Uterus (tissue), 3 donors: ENCODE measurements at regions not wholly inside any gene's neighbourhood (a gene's known extent, or its start where the extent isn't known, plus 50 kb on each side); places are given as distances from the start of the nearest gene placed in this dataset.

Experiments
- DNase-seq, 2 donors: peaks; one replicate each; pipeline ENCODE4 v3.0.0-alpha.2; 2019 to 2020
- H3K27ac ChIP-seq, 2 donors: fragments of 200-600 bp; sonication (generic); 1 replicate in 1 of 2; 2 replicates in 1 of 2; pipeline ENCODE4 v1.5.1; 2016 to 2018
- H3K27me3 ChIP-seq, 2 donors: fragments of 200-600 bp; sonication (generic); one replicate each; pipeline ENCODE4 v1.5.1; 2018 to 2019; ENCODE audit warnings: control low read depth in 1 of 2
- H3K36me3 ChIP-seq, 2 donors: fragments of 200-600 bp; sonication (generic); one replicate each; pipeline ENCODE4 v1.5.1; 2019; ENCODE audit warnings: control low read depth in 1 of 2
- H3K4me1 ChIP-seq, 2 donors: fragments of 200-600 bp; sonication (generic); one replicate each; pipeline ENCODE4 v1.5.1; 2018 to 2019; ENCODE audit warnings: control low read depth in 1 of 2
- H3K4me3 ChIP-seq, 2 donors: fragments of 200-600 bp; sonication (generic); 1 replicate in 1 of 2; 2 replicates in 1 of 2; pipeline ENCODE4 v1.5.1; 2018 to 2019; ENCODE audit warnings: mild to moderate bottlenecking in 1 of 2
- H3K9me3 ChIP-seq, 2 donors: fragments of 200-600 bp; sonication (generic); one replicate each; pipeline ENCODE4 v1.5.1; 2019; ENCODE audit warnings: control low read depth in 1 of 2
- POLR2A ChIP-seq, 2 donors: fragments of 450-650 bp; IDR thresholded peaks; one replicate each; pipeline ENCODE4 v1.6.1; 2016; ENCODE audit warnings: antibody characterized with exemption in 2 of 2, mild to moderate bottlenecking in 1 of 2, moderate library complexity in 1 of 2
- intact Hi-C: fragments of 100-400 bp; cut with DNase I; formaldehyde crosslinking; loops from one replicate; pipeline ENCODE4 v1.15.1; 2023; ENCODE audit warnings: low total_unique reads
- TF ChIP-seq, protein P1 (sequence below), 4 experiments: fragments of 200-600 bp in 2 of 4; fragments of 450-650 bp in 2 of 4; sonication (generic) in 2 of 4; IDR thresholded peaks; one replicate each; pipeline ENCODE4 v1.5.1; 2016 to 2019; ENCODE audit warnings: antibody characterized with exemption in 4 of 4, mild to moderate bottlenecking in 2 of 4, moderate library complexity in 1 of 4
- donor health status: DM: yes; HTN: yes; CAD: no.

DNA sequence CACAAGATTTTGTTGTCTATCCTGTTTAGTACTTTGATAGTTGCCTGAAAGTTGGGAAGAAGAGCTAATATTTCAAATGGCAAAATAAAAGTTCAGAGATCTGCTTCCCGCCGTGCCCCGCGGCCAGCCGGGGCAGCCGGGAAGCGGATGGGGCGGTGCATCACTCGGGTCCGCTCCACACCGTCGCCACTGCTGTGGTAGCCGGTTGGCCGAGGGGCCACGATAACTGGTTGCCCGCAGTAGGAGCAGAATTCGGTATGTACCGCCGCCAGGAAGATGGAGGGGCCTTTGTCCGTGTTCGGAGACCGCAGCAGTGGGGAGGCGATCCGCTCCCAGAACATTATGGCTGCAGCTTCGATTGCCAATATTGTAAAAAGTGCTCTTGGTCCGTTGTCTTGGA lies 427.2 kb upstream of the PDE3A start:
- Histone ChIP-seq H3K4me1 (no peaks in the 10 kb centered on the region), H3K27ac (no peak overlapping the region), H3K36me3 (no peaks in the 10 kb centered on the region), H3K9me3 (no peaks in the 10 kb centered on the region), H3K4me3 (no peak overlapping the region), H3K27me3 (no peaks in the 10 kb centered on the region)
- TF ChIP-seq, protein P1, sequence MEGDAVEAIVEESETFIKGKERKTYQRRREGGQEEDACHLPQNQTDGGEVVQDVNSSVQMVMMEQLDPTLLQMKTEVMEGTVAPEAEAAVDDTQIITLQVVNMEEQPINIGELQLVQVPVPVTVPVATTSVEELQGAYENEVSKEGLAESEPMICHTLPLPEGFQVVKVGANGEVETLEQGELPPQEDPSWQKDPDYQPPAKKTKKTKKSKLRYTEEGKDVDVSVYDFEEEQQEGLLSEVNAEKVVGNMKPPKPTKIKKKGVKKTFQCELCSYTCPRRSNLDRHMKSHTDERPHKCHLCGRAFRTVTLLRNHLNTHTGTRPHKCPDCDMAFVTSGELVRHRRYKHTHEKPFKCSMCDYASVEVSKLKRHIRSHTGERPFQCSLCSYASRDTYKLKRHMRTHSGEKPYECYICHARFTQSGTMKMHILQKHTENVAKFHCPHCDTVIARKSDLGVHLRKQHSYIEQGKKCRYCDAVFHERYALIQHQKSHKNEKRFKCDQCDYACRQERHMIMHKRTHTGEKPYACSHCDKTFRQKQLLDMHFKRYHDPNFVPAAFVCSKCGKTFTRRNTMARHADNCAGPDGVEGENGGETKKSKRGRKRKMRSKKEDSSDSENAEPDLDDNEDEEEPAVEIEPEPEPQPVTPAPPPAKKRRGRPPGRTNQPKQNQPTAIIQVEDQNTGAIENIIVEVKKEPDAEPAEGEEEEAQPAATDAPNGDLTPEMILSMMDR (IDR thresholded peaks at IDR 0.05): no peak
- no peak for TF ChIP-seq POLR2A (IDR thresholded peaks at IDR 0.05)
- intact Hi-C loops: no loop called here
- no peak for DNase-seq

GRCh38 chr12:19945559-19946435 lies 422.5 kb upstream of the PDE3A start:
- Histone ChIP-seq H3K27ac (no peak overlapping the region), H3K36me3 (no peaks in the 10 kb centered on the region), H3K4me1 (no peaks in the 10 kb centered on the region), H3K9me3 (no peaks in the 10 kb centered on the region), H3K27me3 (no peaks in the 10 kb centered on the region), H3K4me3 (no peak overlapping the region)
- TF ChIP-seq, protein P1 (IDR thresholded peaks at IDR 0.05): no peak
- TF ChIP-seq POLR2A (IDR thresholded peaks at IDR 0.05): no peak
- intact Hi-C loops: no loop called here
- no peak for DNase-seq

DNA sequence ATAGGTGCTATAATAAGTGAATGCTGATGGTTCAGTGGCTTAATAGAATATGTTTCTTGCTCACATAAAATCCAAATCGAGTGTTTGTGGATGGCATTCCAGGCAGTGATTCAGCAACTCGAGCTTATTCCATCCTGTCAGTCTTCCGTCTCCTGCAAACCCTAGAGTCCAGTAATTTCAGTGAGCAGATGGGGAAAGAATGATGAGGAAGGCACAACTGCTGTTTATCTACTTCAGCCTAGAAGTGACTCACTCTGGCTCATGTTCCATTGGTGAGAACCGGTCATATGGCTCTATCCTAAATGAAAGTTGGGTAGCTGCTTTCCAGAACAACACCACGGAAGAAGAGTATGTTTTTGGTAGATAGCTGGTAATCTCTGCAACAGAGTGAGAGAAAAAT lies 421.8 kb upstream of the PDE3A start:
- H3K9me3 ChIP-seq: no peaks in the 10 kb centered on the region
- no peaks in the 10 kb centered on the region for H3K36me3 ChIP-seq
- no peak overlapping the region for H3K4me3 ChIP-seq
- DNase-seq: no peak
- TF ChIP-seq, protein P1 (IDR thresholded peaks at IDR 0.05): no peak
- TF ChIP-seq POLR2A (IDR thresholded peaks at IDR 0.05): no peak
- H3K27ac ChIP-seq: no peak overlapping the region
- no peaks in the 10 kb centered on the region for H3K27me3 ChIP-seq
- intact Hi-C loops: no loop called here
- no peaks in the 10 kb centered on the region for H3K4me1 ChIP-seq

- H3K4me1 ChIP-seq: no peaks in the 10 kb centered on the region
- no peaks in the 10 kb centered on the region for H3K9me3 ChIP-seq
- intact Hi-C loops: no loop called here
- H3K4me3 ChIP-seq: no peak overlapping the region
- no peak overlapping the region for H3K27ac ChIP-seq
- TF ChIP-seq POLR2A (IDR thresholded peaks at IDR 0.05): no peak
- TF ChIP-seq, protein P1 (IDR thresholded peaks at IDR 0.05): no peak
- H3K36me3 ChIP-seq: no peaks in the 10 kb centered on the region
- H3K27me3 ChIP-seq: no peaks in the 10 kb centered on the region
- no peak for DNase-seq
Observed at GRCh38 chr12:19947344-19947743, 421.0 kb upstream of the PDE3A start.

GRCh38 chr12:19951664-19952063 lies 416.7 kb upstream of the PDE3A start:
- TF ChIP-seq POLR2A (IDR thresholded peaks at IDR 0.05): no peak
- TF ChIP-seq, protein P1 (IDR thresholded peaks at IDR 0.05): no peak
- intact Hi-C loops: no loop called here
- Histone ChIP-seq H3K27me3 (no peaks in the 10 kb centered on the region), H3K36me3 (no peaks in the 10 kb centered on the region), H3K9me3 (no peaks in the 10 kb centered on the region), H3K27ac (no peak overlapping the region), H3K4me1 (no peaks in the 10 kb centered on the region), H3K4me3 (no peak overlapping the region)
- DNase-seq: no peak
